Liver (tissue), 3 donors: ENCODE measurements at regions not wholly inside any gene's neighbourhood (a gene's known extent, or its start where the extent isn't known, plus 50 kb on each side); places are given as distances from the start of the nearest gene placed in this dataset.

ENCODE experiments used
- ATF3 ChIP-seq: IDR thresholded peaks from 2 replicates; pipeline ENCODE4 v1.6.1; 2016; ENCODE audit warnings: antibody characterized with exemption
- CTCF ChIP-seq: fragments of 150-350 bp; IDR thresholded peaks from 2 replicates; pipeline ENCODE4 v1.5.1; 2017; ENCODE audit warnings: improper control_type of control experiment, low read depth, low read length; ENCODE audit not compliant: missing input control
- FOXA1 ChIP-seq: IDR thresholded peaks from 2 replicates; pipeline ENCODE4 v1.6.1; 2016; ENCODE audit warnings: antibody characterized with exemption
- GABPA ChIP-seq, 2 donors: IDR thresholded peaks in 1 of 2; conservative IDR thresholded peaks in 1 of 2; 2 replicates each; pipeline ENCODE4 v1.6.1; 2016; ENCODE audit warnings: antibody characterized with exemption in 2 of 2, mild to moderate bottlenecking in 1 of 2, moderate library complexity in 1 of 2
- donor health status: healthy.
- donor health status: healthy.

GRCh38 chr1:55473661-55474060, 258.5 kb upstream of the USP24 start:
- no peak for TF ChIP-seq CTCF
- no peak for TF ChIP-seq ATF3
- TF ChIP-seq FOXA1: no peak
- TF ChIP-seq GABPA (IDR thresholded peaks at IDR 0.05 in 1 of 2, conservative IDR thresholded peaks at IDR 0.05 in 1 of 2): no peak
